ENCODE measurements at regions not wholly inside any gene's neighbourhood (a gene's known extent, or its start where the extent isn't known, plus 50 kb on each side); places are given as distances from the start of the nearest gene placed in this dataset.

- no peak for TF ChIP-seq MBD1 (CRISPR knock-in tag; IDR thresholded peaks at IDR 0.05)
- TF ChIP-seq ZNF184 (CRISPR knock-in tag; IDR thresholded peaks at IDR 0.05), result no peak
These were observed 733.4 kb upstream of the B3GALT2 start (continued) for GRCh38 chr1:193919827-193920226.

GRCh38 chr1:193916452-193916851, 730.0 kb upstream of the B3GALT2 start:
- no peak overlapping the region for H3K4me3 ChIP-seq
- no peaks in the 10 kb centered on the region; the same call in 1 of the 2 replicates for H3K9me3 ChIP-seq (replicated peaks; ENCODE audit: control insufficient read depth, insufficient read depth, low read depth, low read length)
- no peak for FAIRE-seq
- ChIA-PET POLR2A (no interaction called here), CTCF (ENCODE audit: low intra/inter-chr PET ratio) (no interaction called here)
- no peaks in the 10 kb centered on the region for H3K4me1 ChIP-seq (replicated peaks in 1 of 2; ENCODE audit: control insufficient read depth in 2 of 2, insufficient read depth in 2 of 2, low read length in 2 of 2)
- H4K20me1 ChIP-seq (replicated peaks; ENCODE audit: control insufficient read depth, insufficient read depth, low read length), result no peaks in the 10 kb centered on the region
- TF ChIP-seq ZNF324 (CRISPR knock-in tag; IDR thresholded peaks at IDR 0.05), result no peak
- ATAC-seq, result no peak
- DNase-seq (ENCODE audit: extremely low read depth in 1 of 4, low spot score in 3 of 4), result no peak
- no peaks in the 10 kb centered on the region for H3K36me3 ChIP-seq (ENCODE audit: control insufficient read depth, insufficient read depth, low read length)
- in situ Hi-C loops (cut with MboI) (no loop called here), intact Hi-C loops (cut with micrococcal nuclease) (no loop called here)
- H3K9me1 ChIP-seq (ENCODE audit: control insufficient read depth, insufficient read depth, low read length), result no peaks in the 10 kb centered on the region
- H2AFZ ChIP-seq (ENCODE audit: low read depth, low read length), result no peak overlapping the region
- no peaks in the 10 kb centered on the region for H3K27me3 ChIP-seq (ENCODE audit: control insufficient read depth in 2 of 2, insufficient read depth in 2 of 2, low read length in 2 of 2)
- H3K27ac ChIP-seq (ENCODE audit: extremely low read depth, low read depth, low read length), result no peak overlapping the region
- no peak overlapping the region for H3K4me2 ChIP-seq (ENCODE audit: insufficient read depth, low read length)
- no peaks in the 10 kb centered on the region for H3K79me2 ChIP-seq (ENCODE audit: control insufficient read depth, insufficient read depth, low read length)
- 0% methylated on average over 1 of the region's 1 CpG for WGBS (ENCODE audit: insufficient coverage, low coverage, missing lambda C conversion rate)
- H3K9ac ChIP-seq (ENCODE audit: insufficient read depth in 1 of 2, low read depth in 2 of 2, low read length in 2 of 2), result no peak overlapping the region
- BruUV-seq (replicated peaks), result no TSS peak

- POLR2A ChIA-PET, result no interaction called here
- intact Hi-C loops (cut with micrococcal nuclease) (no loop called here), in situ Hi-C loops (cut with MboI) (no loop called here)
- H3K4me2 ChIP-seq (ENCODE audit: insufficient read depth, low read length), result no peak overlapping the region
- H3K4me1 ChIP-seq (replicated peaks in 1 of 2; ENCODE audit: control insufficient read depth in 2 of 2, insufficient read depth in 2 of 2, low read length in 2 of 2), result no peaks in the 10 kb centered on the region
- H3K27me3 ChIP-seq (ENCODE audit: control insufficient read depth in 2 of 2, insufficient read depth in 2 of 2, low read length in 2 of 2), result no peaks in the 10 kb centered on the region
- H3K79me2 ChIP-seq (ENCODE audit: control insufficient read depth, insufficient read depth, low read length), result no peaks in the 10 kb centered on the region
- no peak overlapping the region for H3K9ac ChIP-seq (ENCODE audit: insufficient read depth in 1 of 2, low read depth in 2 of 2, low read length in 2 of 2)
- no peak overlapping the region for H3K4me3 ChIP-seq
- WGBS (ENCODE audit: insufficient coverage, low coverage, missing lambda C conversion rate), result 2% methylated on average over 3 of the region's 3 CpGs
- no TSS peak for BruUV-seq (replicated peaks)
- no peaks in the 10 kb centered on the region for H3K9me1 ChIP-seq (ENCODE audit: control insufficient read depth, insufficient read depth, low read length)
- no peaks in the 10 kb centered on the region for H3K36me3 ChIP-seq (ENCODE audit: control insufficient read depth, insufficient read depth, low read length)
- ATAC-seq (no peak), FAIRE-seq (no peak), DNase-seq (ENCODE audit: extremely low read depth in 1 of 4, low spot score in 3 of 4) (no peak)
- H4K20me1 ChIP-seq (replicated peaks; ENCODE audit: control insufficient read depth, insufficient read depth, low read length), result no peaks in the 10 kb centered on the region
- H3K9me3 ChIP-seq (replicated peaks; ENCODE audit: control insufficient read depth, insufficient read depth, low read depth, low read length), result peaks cover 2% of the 10 kb centered on the region
- CTCF ChIA-PET (ENCODE audit: low intra/inter-chr PET ratio), result no interaction called here
- no peak overlapping the region for H2AFZ ChIP-seq (ENCODE audit: low read depth, low read length)
- no peak overlapping the region for H3K27ac ChIP-seq (ENCODE audit: extremely low read depth, low read depth, low read length)
- TF ChIP-seq RFX5 (IDR thresholded peaks at IDR 0.05; ENCODE audit: low read depth, low read length) (no peak), ZNF324 (CRISPR knock-in tag; IDR thresholded peaks at IDR 0.05) (no peak), ZNF408 (CRISPR knock-in tag; IDR thresholded peaks at IDR 0.05; ENCODE audit: low read depth) (no peak), ZBTB7A (IDR thresholded peaks at IDR 0.05; ENCODE audit: borderline replicate concordance, control insufficient read depth, low read depth, low read length) (no peak), TFE3 (CRISPR knock-in tag; IDR thresholded peaks at IDR 0.05) (no peak), ZFP91 (CRISPR knock-in tag; IDR thresholded peaks at IDR 0.05) (no peak), SMAD4 (CRISPR knock-in tag; conservative IDR thresholded peaks at IDR 0.05) (no peak), ZKSCAN1 (IDR thresholded peaks at IDR 0.05; ENCODE audit: low read depth, low read length) (no peak), CCAR2 (IDR thresholded peaks at IDR 0.05; ENCODE audit: low read depth, low read length) (no peak)
These were observed 728.5 kb upstream of the B3GALT2 start for GRCh38 chr1:193914871-193915270.

All from K562 (cell line).